Kidney (tissue), 13 donors: ENCODE measurements at regions not wholly inside any gene's neighbourhood (a gene's known extent, or its start where the extent isn't known, plus 50 kb on each side); places are given as distances from the start of the nearest gene placed in this dataset.

Experiments
- DNase-seq, 5 donors: peaks; one replicate each; pipeline ENCODE4 v3.0.0-alpha.2; 2013 to 2020
- FAIRE-seq: peaks from 2 replicates; lab custom pipeline; 2012; peaks lifted over from hg19 to GRCh38; lab: Jason Lieb, UNC
- H3K27ac ChIP-seq, 2 donors: one replicate each; pipeline ENCODE4 v1.7.0; 2013; ENCODE audit warnings: low read depth in 2 of 2, low read length in 2 of 2, inconsistent platforms in 1 of 2
- H3K27me3 ChIP-seq: one replicate; pipeline ENCODE4 v1.7.1; 2013; ENCODE audit warnings: low read length, inconsistent platforms; ENCODE audit not compliant: control insufficient read depth, insufficient read depth
- H3K36me3 ChIP-seq, 3 donors: one replicate each; pipeline versions ENCODE4 v1.7.0 to v1.7.1; 2013; ENCODE audit warnings: low read length in 3 of 3, control low read depth in 1 of 3, inconsistent platforms in 1 of 3; ENCODE audit not compliant: insufficient read depth in 3 of 3, control insufficient read depth in 2 of 3
- H3K4me1 ChIP-seq, 3 donors: one replicate each; pipeline versions ENCODE4 v1.7.0 to v1.7.1; 2013; ENCODE audit warnings: low read length in 3 of 3, inconsistent platforms in 1 of 3, low read depth in 1 of 3; ENCODE audit not compliant: control insufficient read depth in 2 of 3, insufficient read depth in 2 of 3
- H3K4me3 ChIP-seq, 3 donors: one replicate each; pipeline versions ENCODE4 v1.7.0 to v1.8.1; 2013; ENCODE audit warnings: low read length in 3 of 3, control low read depth in 1 of 3, inconsistent platforms in 1 of 3
- H3K9ac ChIP-seq, 3 donors: one replicate each; pipeline versions ENCODE4 v1.7.0 to v1.7.1; 2013; ENCODE audit warnings: low read length in 3 of 3, control low read depth in 1 of 3, inconsistent platforms in 1 of 3
- H3K9me3 ChIP-seq, 3 donors: one replicate each; pipeline versions ENCODE4 v1.7.0 to v1.7.1; 2013; ENCODE audit warnings: low read length in 3 of 3, control low read depth in 1 of 3, inconsistent platforms in 1 of 3; ENCODE audit not compliant: control insufficient read depth in 2 of 3, insufficient read depth in 1 of 3
- intact Hi-C: fragments of 100-400 bp; cut with DNase I; formaldehyde crosslinking; loops from one replicate; pipeline ENCODE4 v1.11.1; 2022
- TF ChIP-seq, protein P1 (sequence below): IDR thresholded peaks from 3 replicates; pipeline ENCODE4 v1.5.1; 2012; ENCODE audit warnings: mild to moderate bottlenecking, moderate library complexity, borderline replicate concordance; ENCODE audit not compliant: insufficient read depth; ENCODE audit errors: extremely low read depth
- donor health status: control.
- donor health status: control.
- donor health status: control.
- donor health status: control.
- donor health status: control.
- donor health status: DM: yes; HTN: yes; CAD: no.
- donor health status: Normal renal cell carcinoma (clear cell type).

DNA sequence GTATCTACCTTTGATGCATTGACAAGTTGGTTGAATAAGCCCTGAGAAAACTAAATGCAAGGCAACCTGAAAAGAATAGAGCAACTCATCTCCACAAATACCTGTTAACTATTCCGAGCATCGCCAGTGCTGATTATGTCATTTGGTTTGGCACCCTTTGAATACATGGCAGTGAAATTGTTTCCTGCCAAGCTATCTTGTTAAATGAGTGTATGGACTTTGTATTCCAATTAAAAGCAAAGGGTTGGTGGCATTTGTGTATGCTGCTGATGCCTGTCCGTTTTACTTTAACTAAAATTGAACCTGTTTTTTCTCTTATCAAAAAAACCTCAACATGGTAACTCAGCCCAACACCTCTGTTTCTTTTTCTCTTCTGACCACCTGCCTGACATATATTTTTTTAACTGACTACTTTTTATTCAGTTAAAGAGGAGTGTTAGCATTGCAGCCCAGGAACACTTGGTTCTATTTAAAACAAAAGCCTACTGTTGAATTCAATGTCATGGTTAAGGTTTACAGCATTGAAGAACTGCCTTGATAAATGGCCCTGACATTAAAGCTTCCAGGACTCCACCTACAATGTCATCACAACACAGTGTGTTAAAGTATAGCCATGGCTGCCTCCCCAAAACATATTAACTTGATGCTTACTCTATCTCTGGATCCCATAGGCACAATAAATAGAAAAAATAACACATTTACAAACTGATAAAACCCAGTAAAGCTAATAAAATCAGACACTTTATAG is 838.3 kb upstream of the NOVA1 start:
- FAIRE-seq, result no peak
- intact Hi-C loops, result no loop called here
- Histone ChIP-seq H3K4me1 (no peaks in the 10 kb centered on the region), H3K9me3 (no peaks in the 10 kb centered on the region), H3K9ac (no peak overlapping the region), H3K27ac (no peak overlapping the region), H3K4me3 (no peak overlapping the region), H3K27me3 (no peaks in the 10 kb centered on the region), H3K36me3 (no peaks in the 10 kb centered on the region)
- DNase-seq, result peak in 2 of 5 donors; percentile 25 to 53
- TF ChIP-seq, protein P1, sequence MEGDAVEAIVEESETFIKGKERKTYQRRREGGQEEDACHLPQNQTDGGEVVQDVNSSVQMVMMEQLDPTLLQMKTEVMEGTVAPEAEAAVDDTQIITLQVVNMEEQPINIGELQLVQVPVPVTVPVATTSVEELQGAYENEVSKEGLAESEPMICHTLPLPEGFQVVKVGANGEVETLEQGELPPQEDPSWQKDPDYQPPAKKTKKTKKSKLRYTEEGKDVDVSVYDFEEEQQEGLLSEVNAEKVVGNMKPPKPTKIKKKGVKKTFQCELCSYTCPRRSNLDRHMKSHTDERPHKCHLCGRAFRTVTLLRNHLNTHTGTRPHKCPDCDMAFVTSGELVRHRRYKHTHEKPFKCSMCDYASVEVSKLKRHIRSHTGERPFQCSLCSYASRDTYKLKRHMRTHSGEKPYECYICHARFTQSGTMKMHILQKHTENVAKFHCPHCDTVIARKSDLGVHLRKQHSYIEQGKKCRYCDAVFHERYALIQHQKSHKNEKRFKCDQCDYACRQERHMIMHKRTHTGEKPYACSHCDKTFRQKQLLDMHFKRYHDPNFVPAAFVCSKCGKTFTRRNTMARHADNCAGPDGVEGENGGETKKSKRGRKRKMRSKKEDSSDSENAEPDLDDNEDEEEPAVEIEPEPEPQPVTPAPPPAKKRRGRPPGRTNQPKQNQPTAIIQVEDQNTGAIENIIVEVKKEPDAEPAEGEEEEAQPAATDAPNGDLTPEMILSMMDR, result no peak

DNA sequence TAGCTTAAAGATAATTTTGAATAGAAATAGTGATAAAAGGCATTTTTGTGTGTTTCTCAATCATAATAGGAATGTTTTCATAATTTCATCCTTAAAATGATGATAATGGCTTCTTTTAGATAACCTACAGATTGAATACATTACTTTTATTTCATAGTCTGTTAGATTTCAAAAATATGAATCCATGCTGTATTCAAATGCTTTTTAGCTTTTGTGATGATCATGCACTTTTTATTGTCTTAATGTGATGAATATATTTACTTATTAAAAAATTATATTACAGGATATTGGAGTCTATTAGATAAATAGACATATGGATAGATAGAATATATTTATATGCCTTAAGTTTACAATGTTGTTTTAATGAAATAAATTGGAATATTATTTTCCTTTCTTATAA is 886.8 kb upstream of the NOVA1 start:
- Histone ChIP-seq H3K4me3 (no peak overlapping the region), H3K4me1 (no peaks in the 10 kb centered on the region), H3K27ac (no peak overlapping the region), H3K36me3 (no peaks in the 10 kb centered on the region), H3K9me3 (no peaks in the 10 kb centered on the region), H3K9ac (no peak overlapping the region), H3K27me3 (no peaks in the 10 kb centered on the region)
- TF ChIP-seq, protein P1, result no peak
- FAIRE-seq, result peak; percentile 17
- DNase-seq, result no peak
- intact Hi-C loops, result no loop called here

DNA sequence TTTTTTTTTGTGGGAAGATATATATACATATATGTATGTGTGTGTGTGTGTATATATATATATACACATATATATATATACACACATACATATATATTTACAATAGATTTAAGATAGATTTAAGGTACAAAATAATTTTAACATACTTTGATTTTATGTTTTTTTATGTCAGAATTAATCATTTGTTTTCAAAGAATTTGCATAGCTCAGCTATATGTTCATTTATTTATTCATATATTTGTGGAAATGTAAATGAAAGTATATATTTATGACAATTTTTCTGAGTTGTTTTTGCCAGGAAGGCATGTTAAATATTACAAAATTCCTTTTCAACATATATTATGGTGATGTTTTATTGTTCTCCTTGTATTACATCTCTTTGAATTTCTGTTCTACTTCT is 887.4 kb upstream of the NOVA1 start:
- FAIRE-seq, result no peak
- no peak overlapping the region for H3K4me3 ChIP-seq
- no peaks in the 10 kb centered on the region for H3K27me3 ChIP-seq
- H3K4me1 ChIP-seq, result no peaks in the 10 kb centered on the region
- H3K9ac ChIP-seq, result no peak overlapping the region
- TF ChIP-seq, protein P1, result no peak
- no peaks in the 10 kb centered on the region for H3K9me3 ChIP-seq
- no peak for DNase-seq
- intact Hi-C loops, result no loop called here
- H3K27ac ChIP-seq, result no peak overlapping the region
- H3K36me3 ChIP-seq, result no peaks in the 10 kb centered on the region
